Activated CD4-positive, alpha-beta T cell treated with anti-CD3 and anti-CD28 coated beads, Interleukin-2, amount 50 U/mL, for 48 hours (primary cell): ENCODE measurements at regions not wholly inside any gene's neighbourhood (a gene's known extent, or its start where the extent isn't known, plus 50 kb on each side); places are given as distances from the start of the nearest gene placed in this dataset.
"Not testable (repeated sequence)": the region's sequence is repeated elsewhere in the genome, so short reads cannot be mapped to it uniquely, and the experiment has no call there.

Source experiments
- DNase-seq, 2 experiments: peaks; one replicate each; pipeline ENCODE4 v3.0.0-alpha.2; 2020

DNA sequence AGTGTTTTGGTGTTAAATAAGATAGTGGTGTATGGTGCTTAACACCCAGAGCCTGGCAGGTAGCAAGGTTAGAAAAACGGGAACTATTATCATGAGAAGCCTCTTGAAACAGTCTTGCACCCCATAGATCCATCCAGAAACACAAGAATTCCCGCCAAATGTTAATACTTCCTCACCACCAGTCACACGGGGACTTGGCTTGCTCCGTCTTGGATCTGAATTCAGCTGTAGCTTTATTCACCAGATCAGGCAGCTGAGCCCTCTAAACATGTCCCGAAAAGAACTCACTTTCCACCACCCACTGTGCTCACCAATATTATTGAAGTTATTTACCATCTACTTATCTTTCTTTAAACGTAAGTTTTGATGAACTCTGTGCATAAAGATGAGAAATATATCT lies 101.6 kb upstream of the PTPN3 start:
- no peak for DNase-seq

DNA sequence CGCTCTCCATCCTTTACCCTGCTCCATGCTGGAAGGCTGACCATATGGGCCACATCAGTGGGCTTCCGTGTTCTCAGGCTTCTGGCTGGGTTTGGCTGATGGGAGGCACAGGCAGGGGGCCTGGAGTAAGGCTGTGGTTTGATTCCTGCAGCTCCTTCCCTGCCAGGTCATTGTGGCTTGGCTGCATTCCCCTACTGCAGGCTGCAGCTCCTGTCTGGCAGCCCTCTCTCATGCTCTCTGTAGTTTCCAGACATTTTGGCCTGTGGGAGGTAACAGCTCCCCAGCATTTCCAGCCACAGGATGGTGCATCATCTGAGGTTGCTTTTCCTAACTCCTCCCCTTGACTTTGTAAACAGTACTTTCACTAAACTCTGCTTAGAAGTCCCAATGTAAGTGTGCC lies 102.0 kb upstream of the PTPN3 start:
- DNase-seq: no peak

DNA sequence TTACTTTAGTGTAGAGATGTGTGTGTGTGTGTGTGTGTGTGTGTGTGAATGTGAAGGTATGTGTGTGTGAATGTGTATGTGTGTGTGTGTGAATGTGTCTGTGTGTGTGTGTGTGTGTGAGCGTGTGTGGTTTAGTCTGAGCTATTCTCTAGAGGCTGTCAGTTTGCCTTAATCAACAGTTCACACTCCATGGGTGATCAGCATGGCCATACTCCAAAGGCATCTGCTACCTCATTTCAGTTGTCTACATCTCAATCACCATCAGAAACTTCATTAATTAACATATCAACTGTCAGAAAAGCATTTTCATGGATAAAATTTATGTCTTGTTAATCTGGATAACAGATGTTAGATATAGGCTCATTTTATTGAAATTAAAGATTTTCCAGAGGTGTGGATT lies 103.1 kb upstream of the PTPN3 start:
- DNase-seq: no peak

DNA sequence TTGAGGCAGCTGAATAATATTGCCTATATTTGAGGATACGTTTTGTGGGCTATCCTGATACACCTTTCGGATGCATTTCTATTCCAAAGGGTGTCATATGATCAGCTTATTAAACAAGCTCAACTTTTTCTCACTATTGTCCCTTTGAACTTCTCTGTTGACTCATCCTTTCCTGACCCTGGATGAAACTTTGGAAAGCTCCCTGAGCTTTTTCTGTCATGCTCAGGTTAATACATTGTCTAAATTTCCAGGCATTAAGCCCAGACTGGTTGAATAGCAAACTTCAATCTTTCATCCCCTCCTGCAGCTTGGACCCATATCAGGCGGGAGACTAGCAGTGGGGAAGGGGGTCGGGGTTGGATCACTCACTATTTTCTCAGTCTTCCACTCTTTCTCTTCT lies 104.9 kb upstream of the PTPN3 start:
- DNase-seq: no peak

DNA sequence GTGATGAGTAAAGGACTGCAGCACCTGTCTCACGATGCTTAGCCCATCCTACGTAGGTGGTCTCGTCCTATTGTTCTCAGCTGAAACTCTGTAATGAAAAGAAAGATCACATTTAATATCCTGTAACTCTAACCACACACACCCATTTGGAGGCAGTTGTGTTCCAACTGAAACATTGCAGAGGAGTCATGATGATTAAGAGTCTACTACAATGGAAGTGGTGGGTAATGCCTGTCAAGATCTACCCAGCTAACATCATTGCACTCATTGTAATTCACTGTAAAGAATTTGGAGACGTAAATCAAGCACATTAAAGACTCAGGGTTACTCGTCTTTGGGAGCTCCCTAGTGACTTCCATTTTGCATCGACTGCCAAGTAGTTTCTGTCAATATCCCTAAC lies 106.0 kb upstream of the PTPN3 start:
- no peak for DNase-seq

DNA sequence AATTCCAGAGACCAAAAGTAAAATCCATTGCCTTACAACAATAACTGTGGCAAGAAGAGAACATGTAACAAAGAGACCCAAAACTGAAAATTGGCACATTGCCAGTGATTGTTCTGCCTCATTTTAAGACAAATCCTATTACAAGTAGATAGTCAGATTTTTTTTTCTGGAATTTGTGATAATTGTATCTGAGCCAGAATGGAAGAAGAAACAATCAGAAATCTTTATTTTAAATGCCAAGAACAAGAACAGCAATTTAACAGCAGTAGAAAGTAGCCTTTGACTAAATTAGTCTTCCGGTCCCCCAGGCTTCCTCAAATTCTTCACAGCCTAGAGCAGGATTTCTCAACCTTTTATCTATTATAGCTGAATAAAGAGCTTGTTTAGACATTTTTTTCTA lies 106.7 kb upstream of the PTPN3 start:
- no peak for DNase-seq

DNA sequence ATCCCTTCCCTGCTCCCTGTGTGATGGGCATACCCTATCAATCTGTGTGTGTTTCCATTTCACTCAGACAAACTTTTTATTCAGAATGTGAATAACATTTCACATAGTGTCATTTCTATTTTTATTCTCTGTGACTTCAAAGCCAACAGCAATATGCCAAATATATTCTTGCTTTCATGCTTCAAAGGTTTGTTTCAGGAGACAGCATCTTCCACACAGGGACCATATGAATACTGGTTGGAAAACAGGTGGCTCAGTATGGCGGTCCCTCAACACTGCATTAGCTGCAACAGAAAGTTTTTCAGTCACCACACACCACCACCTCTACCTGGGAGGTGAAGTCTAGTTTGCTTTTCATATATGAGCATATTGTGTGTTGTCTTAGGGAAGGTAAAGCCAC lies 111.0 kb upstream of the PTPN3 start:
- DNase-seq: no peak

- DNase-seq: no peak
Observed at GRCh38 chr9:109616571-109617120, 118.5 kb upstream of the PTPN3 start.

DNA sequence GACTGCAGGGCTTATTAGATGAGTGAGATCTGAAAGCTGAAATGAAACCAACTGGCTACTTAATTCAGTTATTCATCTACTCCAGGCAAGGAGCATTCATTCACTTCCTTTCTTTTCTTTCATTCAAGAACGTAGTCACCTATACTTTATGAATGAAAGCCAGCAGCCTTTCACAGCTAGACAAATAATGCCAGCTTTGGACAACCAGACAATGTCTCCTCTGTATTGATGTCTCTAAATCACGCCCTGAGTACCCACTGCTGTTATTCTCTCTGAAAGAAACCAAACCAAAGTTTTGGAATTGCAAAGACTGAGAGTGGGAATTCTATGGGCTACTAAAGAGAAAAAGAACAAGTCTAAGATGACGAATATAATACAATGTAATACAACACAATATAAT lies 121.2 kb upstream of the PTPN3 start:
- DNase-seq: no peak

DNA sequence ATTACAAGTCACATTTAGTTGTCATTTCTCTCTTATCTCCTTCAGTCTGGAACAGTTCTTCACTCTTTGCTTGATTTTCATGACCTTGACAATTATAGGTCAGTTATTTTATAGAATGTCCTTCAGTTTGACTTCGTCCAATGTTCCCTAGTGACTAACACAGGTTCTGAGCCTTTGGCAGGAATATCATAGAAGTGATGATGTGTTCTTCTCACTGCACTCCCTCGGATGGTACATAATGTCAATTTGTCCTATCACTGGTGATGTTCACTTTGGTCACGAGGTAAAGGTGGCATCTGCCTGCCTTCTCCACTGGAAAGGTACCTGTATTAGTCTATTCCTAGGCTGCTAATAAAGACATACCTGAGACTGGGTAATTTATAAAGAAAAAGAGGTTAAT lies 126.0 kb upstream of the PTPN3 start:
- no peak for DNase-seq

- no peak for DNase-seq
Observed at GRCh38 chr9:109624896-109625295, 126.8 kb upstream of the PTPN3 start.

- DNase-seq: no peak
Observed at GRCh38 chr9:109627042-109627441, 128.9 kb upstream of the PTPN3 start.

GRCh38 chr9:109629615-109630014 lies 131.5 kb upstream of the PTPN3 start:
- DNase-seq: no peak

- no peak for DNase-seq
Observed at GRCh38 chr9:109632817-109633216, 134.7 kb upstream of the PTPN3 start.

DNA sequence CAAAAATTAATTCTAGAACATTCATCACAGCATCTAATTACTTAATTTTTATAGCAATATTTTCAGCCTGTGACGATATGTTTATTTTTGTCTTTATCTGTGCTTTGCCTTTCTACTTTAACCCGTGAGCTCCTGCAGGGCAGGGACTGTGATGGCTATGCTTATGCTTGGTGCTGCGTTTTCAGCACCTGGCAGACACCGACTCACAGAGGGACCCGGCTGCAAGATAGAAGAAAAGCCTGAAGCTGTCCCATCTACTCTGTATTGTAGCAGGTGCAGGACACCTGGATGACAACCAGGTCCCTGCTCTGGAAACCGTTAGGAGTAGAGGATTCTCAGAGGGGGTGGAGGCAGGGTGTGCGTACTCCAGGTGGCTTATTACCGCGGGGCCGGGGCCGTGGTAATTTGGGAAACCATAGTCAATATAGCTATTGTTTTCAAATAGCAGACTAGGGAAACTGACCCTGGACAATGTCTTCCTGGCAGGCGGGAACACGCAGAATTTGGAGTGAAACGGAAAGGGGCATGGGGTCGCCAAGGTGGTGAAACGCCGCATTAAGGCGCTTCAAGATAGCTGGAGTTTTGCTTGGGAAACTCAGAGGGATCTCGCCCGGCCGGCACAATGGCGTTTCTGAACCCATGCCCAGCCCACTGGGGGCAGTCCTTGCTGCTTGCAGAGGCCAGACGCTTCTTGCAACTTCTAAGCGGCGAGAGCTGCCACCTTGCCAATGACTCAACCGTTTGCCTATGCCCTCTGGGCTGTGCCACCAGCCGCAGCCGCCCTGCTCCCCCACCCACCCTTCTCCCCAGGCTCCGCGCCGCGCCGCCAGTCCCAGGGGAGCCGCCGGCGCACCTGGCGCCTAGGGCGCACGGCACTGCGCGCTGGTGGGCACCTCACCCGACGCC lies 140.1 kb upstream of the PALM2AKAP2 start:
- no peak for DNase-seq

DNA sequence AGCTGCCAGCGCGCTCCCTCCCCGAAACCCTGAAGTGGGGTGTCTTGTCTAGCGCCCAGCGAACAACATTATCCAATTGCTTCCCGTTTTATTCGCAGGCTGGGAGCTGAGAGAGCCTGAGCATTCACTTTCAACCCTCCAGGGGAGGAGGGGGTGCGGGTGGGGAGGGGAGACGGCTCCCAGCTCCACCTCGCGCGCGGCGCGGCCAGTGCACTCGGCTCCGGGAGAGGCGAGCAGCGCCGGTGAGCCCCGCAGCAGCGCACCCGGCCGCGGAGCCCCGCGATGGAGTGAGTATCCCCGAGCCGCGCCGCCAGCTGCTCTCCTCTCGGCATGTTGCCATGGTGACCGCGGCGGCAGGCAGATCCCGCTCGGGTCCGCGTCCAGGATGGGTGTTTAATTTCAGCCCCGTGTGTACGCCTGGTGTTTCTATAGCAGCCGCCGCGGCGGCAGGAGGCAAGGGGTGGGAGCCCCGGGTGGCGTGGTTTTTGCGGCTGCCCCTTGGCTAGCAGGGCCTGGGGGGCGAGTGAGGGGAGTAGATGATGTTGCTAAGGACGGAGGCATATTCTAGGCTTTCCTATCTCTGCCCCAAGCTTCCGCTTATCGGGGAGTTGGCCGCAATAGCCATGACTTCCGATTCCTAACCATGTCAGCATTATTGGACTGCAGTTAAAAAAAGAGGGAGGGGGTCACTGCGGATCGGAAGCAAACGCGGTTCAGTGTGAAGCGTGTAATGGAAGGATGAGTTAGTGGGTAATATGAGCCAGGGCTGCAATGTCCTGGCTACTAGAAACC lies 139.2 kb upstream of the PALM2AKAP2 start:
- no peak for DNase-seq

GRCh38 chr9:109641372-109641659 lies 138.7 kb upstream of the PALM2AKAP2 start:
- no peak for DNase-seq

DNA sequence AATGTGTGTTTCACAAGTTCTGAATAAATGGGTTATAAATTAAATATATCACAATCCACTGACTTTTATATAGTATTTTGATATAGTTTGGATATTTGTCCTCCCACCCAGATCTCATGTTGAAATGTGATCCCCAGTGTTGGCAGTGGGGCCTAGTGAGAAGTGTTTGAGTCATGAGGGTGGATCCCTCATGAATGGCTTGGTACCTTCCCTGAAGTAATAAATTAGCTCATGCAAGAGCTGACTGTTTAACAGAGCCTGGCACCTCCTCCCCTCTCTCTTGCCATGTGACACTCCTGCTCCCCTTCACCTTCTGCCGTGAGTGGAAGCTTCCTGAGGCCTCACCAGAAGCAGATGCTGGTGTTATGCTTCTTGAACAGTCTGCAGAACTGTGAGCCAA lies 127.9 kb upstream of the PALM2AKAP2 start:
- no peak for DNase-seq

GRCh38 chr9:109652971-109653370 lies 127.0 kb upstream of the PALM2AKAP2 start:
- DNase-seq: no peak

- DNase-seq: no peak
Observed at GRCh38 chr9:109653470-109653869, 126.5 kb upstream of the PALM2AKAP2 start.

DNA sequence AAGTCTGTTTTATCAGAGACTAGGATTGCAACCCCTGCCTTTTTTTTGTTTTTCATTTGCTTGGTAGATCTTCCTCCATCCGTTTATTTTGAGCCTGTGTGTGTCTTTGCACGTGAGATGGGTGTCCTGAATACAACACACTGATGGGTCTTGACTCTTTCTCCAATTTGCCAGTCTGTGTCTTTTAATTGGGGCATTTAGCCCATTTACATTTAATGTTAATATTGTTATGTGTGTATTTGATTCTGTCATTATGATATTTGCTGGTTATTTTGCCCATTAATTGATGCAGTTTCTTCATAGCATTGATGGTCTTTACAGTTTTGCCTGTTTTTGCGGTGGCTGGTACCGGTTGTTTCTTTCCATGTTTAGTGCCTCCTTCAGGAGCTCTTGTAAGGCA lies 116.0 kb upstream of the PALM2AKAP2 start:
- DNase-seq: not testable (repeated sequence)

- DNase-seq: not testable (repeated sequence)
Observed at GRCh38 chr9:109665736-109666135, 114.3 kb upstream of the PALM2AKAP2 start.

GRCh38 chr9:109681301-109681700 lies 98.7 kb upstream of the PALM2AKAP2 start:
- DNase-seq: no peak

DNA sequence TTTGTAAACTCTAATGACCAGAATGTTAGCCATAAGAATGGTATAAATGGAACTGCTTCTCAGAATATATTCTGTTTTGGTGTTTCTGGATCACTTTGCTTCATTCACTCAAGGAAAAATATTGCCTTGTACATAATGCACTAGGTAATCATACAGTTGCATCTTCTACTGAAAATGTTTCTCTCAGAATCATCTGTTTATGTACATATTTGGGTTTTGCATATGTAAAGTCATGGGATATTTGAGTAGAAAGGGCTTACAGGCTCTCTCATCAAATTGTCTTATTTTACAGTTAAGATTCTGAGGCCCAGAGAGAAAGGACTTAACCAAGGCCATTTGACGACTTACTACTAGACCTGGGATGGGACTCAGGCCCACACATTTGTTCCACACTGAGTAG lies 97.8 kb upstream of the PALM2AKAP2 start:
- DNase-seq: no peak
